NCI-H2107 treated with DMSO at 0.1 percent for 48 hours (cell line): ENCODE measurements at regions not wholly inside any gene's neighbourhood (a gene's known extent, or its start where the extent isn't known, plus 50 kb on each side); places are given as distances from the start of the nearest gene placed in this dataset.

Source experiments
- DNase-seq: peaks from one replicate; lab custom pipeline; 2025; ENCODE audit not compliant: unreplicated experiment; lab: John Stamatoyannopoulos, UW

DNA sequence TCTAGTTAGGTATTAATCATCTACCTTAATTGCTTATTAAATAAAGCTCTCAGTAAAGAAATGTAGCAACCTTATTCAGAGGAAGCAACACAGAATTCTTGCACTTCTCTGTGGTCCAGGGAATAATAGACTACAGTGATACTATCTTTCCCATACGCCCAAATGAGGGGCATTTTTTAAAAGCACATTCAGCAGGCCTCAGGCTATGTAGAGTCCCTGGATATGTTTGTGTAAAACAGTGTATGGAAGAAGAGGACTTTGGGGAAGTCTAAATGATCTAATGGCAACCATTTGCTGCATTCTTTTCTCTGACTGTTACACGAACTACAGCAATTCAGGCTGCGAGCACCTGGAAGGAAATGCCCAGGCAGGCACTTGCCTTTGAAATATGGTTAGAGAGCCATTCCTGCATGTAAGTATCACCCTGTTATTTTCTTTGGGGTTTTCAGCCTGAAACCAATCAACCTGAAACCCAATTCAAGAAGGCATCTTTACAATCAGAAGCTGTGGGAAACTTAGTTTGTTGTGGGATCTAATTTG lies 1814.7 kb upstream of the CELF4 start:
- no peak for DNase-seq

DNA sequence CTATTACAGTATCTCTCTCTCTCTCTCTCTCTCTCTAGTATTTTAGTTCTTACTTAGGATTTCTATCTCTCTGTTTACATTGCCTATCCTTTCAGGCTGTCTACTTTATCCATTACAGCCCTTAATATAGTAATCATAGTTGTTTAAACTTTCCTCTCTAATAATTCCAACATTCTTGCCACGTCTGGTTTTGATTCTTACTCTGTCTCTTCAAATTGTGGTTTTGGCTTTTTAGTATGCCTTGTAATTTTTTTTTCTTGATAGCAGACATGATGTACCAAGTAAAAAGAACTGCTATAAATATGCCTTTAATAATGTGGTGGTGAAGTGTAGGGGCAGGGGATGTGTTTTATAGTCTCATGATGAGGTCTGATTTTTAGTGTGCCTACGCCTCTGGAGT lies 1809.5 kb upstream of the CELF4 start:
- no peak for DNase-seq

DNA sequence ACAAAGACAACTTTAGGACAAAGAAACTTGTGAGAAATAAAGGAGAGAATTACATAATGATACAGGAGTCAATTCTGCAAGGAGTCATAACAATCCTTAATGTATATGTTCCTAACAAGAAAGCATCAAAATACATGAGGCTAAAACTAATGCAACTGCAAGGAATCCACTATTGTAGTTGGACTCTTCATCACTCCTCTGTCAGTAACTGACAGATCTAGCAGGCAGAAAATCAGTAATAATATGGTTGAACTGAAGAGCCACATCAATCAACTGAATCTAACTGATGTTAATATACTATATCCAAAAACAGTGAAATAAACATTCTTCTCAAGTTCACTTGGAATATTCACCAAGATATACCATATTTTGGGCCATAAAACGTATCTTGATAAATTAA lies 1806.4 kb upstream of the CELF4 start:
- no peak for DNase-seq

DNA sequence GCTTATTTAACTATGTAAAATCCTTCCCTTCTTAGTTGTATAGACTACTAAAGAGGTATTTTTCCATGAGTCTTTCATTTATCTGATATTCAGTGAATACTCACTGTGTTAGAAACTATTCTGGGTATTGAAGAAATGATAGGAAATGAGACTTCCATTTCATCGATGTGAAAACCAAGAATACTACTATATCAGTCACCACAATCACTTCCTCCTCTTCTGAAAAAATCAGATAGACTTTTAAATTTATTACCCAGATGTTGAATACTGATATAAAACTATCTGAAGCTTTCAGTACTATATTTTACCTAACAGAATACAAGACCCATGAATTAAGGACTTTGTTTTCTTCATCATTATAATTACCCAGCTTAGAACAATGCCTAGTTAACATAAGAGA lies 1801.1 kb upstream of the CELF4 start:
- no peak for DNase-seq

DNA sequence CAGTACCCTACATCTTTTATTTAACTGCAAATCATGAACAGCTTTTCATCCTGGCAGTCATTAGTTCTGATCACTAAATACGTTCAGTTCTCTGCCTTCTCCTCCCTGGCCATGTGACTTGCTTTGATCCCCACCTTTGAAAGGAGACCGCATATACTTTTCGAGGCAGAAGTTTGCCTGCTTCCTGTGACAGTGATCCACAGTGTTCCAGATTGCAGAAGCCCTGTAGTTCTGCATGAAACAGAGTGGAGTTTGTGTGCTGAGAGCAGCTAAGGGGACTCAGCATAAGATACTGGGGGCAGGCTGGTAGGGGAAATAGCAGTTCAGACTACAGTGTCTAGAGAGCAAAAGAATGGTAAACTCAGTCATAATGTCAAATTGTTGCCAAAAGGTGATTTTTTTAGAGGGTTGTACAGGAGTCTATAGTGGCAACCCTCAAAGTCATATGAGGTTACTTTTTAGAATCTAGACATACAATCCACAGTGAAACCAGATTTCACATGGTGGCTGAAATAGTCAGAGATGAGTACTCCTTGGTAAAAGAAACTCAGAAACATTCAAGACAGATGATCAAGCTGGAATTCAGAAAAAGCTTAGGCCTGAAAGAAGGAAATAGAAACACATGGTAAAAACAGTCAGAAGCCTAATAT lies 1800.4 kb upstream of the CELF4 start:
- DNase-seq = no peak

DNA sequence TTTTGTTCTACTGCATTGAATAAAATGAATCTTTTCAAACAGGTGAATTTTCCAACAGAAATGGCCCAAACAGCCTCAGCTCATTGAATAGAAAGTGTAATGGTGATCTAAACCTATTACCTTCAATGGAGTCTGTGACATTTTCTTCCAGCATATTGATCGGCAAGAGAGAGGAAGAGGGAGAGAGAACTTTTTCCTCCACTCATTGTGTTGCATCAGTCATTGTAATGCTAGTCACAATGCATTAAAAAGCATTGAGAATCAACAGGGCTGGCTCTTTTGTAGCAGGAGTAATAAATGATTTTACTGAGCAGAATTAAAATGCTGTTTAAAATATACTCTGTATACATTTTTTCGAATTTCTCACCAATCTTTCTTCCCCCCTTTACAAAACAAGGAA lies 1794.5 kb upstream of the CELF4 start:
- no peak for DNase-seq

DNA sequence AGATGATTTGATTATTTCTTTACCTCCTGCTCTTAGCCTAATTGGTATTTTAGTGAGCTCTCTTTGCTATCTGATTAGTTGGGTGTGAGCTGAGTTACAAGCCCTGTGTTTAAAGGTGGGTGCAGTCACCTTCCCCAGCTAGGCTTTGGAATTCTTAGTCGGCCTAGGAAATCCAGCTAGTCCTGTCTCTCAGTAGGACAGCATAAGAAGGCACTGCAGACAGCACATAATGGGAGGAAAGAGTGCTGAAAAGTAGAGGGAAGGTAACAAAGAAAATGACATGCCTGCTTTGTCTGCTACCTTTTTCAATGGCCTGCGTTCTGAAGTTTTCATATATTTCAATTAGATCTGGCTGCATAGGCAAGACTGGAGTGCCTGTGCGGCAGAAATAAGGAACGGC lies 1794.0 kb upstream of the CELF4 start:
- no peak for DNase-seq

DNA sequence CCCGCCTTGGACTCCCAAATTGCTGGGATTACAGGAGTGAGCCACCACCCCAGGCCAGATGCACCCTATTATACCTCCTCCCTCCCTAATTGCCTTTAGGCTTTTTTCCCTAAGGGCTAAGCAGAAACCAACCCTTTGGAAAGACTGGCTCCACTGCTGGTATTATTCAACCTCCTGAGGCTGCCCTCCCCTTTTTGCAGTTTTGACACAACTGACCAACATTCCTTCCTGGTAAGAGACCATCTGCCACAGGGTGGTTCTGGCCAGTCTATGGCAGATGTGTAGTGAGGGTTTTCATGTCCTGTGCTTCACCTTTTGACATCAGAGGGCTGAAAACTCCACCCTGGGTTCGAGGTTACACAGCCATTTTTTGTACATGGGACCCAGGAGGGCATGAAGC lies 1785.3 kb upstream of the CELF4 start:
- DNase-seq = no peak

DNA sequence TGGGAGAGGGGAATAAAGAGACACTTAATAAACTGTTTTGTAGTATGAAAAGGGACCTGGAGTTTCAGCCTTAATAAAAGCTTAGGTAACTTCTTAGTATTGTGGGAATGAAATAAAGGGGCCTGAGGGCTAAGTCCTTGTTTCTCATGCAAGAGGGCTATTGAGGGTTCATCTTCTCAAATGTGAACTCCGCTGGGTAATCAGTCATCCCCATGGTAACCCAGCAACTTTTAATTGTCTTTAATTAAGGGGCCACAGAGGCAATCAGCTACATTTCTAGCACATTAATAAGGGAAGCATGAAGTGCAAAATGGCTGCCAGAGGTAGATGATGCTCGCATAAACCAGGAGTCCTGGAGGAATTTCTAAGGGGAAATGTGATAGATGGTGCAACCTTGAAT lies 1784.2 kb upstream of the CELF4 start:
- no peak for DNase-seq

DNA sequence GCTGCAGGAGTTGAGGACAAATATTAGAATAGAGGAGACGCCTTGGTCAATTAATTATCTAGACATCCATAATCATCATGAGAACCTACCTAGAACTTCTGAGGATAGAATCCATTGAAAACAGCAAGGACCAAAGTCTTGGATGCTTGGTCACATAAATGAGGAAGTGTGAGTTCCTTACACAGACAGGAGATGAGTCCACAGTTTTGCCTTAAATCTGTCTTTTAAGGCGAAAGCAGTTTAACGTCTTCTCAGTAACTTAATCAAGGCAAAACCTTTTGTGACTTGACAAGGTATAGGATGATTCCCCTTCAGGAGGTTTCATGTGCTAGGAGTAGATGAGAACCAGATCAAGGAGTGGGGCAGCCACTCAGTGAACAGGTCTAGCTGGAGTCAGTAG lies 1783.2 kb upstream of the CELF4 start:
- DNase-seq = no peak

DNA sequence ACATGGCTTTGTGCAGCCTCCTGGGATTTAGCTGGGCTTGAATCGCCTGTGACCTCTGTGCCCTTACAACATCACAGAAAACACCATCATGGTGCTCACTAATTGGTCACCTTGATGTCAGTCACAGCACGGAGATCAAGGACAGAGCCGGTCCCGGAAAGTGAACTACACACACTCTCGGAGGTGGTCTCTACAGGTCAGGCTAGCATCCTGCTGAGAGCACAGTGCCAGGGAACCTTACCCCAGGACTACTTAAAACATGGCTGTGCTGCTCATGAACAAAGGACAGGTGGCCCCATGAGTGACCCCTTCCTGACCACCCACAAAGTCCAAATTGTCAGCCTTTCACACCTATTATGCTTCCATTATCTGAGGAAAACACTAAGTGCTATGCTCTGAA lies 1782.1 kb upstream of the CELF4 start:
- no peak for DNase-seq

DNA sequence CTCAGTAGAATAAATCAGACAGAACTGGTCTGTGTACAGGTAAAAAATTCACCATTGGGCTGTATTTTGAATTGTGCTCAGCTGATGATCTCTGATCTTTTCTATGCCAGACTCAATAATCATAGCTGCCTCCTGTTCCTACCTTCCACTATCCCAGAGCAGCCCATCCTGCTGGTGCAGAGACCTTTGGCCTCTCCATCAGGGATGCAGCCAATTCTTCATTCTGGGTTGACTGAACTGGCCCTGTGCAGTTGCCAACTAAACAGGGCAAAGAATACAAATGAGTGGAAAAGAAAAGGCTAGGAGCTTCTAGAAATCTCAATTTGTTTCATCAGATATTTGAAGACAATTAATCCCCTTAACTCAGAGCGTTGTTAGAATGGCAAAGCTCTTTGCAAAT lies 1781.3 kb upstream of the CELF4 start:
- no peak for DNase-seq

DNA sequence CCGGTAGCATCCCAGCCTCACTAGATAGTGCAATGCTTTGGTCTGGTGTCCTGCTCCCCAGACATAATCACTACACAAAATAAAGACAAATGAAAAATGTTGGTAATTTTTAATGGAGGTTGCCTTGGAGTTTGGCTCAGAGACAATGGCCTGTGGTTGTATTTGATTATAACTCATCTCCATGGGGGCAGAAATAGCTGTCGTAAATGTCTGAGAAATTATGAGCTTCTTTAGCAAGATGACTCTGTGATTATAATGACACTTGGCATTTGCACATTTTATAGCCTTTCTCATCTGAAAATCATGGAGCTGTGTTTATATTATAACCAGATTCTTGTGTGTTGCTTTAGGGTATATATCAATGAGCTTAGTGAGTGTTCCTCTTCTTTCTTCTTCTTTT lies 1779.7 kb upstream of the CELF4 start:
- no peak for DNase-seq

DNA sequence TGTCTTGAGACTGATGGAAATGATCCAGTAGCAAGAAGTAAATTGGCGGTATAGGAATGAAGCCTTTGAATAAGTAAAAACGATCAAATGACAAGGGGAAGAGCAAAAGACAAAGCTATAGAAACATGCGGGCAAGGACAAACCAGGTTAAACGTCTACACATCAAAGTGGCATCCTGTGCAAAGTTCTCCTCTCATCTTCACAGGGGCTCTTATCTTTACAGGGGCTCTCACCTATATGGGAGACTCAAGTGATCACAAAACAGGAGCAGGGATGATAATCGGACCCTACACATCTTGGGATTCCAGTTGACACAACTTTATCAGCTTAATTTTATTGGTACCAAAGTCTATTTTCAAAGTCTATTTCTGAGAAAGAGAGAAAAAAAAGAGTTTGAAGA lies 1778.9 kb upstream of the CELF4 start:
- no peak for DNase-seq

DNA sequence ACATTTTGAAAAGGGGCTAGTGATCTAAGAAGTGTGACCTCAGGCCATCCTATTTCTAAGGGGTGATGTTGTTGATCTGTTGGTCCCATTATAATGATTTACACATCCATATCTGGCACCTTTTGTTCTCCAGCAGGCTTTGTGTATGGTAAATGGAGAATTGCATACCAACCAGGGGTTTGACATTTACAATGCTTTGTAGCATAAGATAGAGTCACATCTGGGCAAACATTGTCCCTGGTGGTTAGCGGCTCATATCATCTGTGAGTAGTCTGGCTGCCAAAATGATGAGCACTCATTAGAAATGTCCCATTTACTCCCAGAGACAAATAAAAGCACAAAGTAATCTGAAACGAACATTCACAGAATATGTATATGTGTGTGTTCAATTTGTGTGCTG lies 1775.5 kb upstream of the CELF4 start:
- DNase-seq = peak; percentile 61

DNA sequence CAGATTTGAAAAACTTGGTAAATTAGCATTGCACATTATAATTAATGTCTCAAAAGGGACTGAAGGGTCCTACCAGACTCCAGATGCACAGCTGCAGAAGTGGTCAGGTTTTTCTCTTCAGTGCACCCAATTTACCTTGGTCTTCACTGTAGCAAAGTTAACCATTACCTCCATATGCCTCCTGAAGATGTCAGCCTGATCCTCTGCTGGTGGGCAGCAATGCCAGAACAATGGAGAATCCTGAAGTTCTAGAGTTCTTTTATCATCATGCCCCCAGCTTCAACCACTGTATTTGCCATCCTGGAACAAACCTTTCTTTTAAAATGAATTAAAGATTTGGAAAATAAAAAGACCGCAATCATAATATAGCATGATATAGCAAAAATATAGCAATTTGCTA lies 1774.8 kb upstream of the CELF4 start:
- DNase-seq = no peak

DNA sequence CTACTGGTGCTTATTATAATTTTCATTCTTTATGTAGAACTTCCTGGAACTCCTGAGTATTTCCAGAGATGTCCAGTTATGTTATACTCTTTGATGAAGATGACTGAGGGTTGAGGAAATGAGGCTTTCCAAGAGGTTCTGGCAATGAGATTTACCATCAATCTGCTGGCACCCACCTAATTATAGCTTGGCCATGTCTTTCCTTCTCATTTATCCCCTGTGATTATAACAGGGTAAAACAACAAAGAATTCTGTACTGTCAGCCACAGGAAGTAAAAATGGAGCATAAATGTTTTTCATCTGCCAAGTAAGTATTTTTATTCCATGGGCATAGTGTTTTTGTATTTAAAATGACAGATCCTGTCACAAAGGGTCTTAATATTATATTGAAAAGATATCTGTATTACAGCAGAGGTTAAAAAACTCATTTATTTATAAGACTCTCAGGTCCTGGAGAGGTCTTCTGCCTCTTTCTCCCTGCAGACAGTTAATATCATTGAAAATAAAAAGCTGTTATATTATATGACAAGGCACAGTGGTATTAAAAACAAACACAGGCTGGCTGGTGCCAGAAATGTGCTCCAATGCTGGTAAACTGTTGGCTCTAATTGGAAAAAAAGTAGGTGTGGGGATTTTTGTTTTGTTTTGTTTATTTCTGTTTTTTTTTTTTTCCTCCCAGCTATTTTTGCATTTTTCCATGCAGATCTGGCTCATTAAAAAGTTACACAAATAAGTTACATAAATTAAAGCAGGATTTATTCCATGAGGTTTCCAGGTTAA lies 1764.1 kb upstream of the CELF4 start:
- no peak for DNase-seq

DNA sequence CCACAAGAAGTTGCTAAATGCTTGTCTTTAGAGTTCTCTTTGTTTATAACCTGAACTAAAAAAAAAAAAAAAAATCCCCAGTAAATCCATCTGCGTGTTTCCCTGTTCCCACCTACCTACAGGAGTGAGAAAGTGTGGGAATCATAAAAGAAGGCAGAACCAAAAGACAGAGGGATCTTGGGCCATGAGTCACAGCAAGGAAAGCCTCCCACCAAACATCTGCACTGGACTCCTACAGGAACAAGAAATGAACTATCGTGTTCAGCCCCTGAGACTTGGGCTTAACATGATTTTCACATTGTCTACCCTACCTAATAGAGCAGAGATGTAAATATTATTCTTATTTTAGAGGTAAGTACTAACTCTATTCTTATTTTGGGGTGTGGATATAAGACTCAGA lies 1761.2 kb upstream of the CELF4 start:
- no peak for DNase-seq

DNA sequence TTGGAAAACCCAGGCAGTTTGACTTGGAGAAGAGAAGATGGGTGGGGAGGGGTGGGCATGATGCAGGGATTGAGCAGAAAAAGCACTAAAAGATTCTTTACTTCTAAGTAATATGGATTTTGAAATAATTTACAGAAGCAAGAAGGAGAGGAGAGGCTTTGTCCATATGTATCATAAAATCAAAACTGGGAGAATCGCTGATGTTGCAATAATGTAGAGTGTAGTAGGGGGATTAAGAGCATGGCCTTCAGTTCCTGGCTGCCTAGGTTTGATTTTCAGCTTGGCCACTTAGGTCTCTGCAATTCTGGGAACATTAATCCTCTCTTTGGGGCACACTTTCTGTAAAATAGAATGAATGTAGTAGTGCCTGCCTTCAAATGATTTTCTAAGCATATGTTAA lies 1760.4 kb upstream of the CELF4 start:
- DNase-seq = no peak

DNA sequence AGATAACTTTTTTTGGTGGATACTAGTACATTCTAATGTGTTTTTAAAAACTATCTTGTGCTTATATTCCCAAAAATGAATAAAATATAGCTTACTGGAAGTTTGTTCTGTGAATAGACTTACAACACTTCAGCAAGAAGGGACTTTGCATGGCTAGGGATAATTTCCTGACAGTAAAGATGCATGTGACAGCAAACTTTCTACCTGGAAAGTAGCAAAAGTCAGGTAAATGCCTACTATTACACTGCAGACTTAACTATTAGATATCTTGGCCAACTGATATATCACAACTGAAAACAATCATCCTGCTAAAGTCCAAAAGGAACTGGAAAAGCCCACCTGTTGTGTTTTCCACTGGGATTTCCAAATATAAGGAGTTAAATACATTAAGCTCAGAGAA lies 1753.5 kb upstream of the CELF4 start:
- no peak for DNase-seq

DNA sequence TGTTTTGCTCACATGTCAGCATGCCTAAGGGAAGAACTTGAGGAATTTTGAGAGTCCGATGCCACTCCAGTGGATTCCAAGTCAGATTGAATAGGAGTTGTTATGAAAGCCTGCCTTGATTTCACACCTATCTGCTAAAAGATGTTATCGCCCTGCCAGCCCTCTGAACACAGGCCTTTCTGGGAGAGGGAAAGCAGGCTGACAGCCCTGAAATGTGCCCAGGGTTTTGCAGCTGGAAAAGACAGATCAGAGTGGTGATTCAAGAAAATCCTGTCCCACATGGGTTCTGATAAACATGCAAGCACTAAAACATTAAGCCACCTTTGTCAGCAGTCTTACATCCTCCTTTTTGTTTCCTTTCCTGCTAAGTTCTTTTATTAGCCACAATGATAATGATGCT lies 1752.9 kb upstream of the CELF4 start:
- no peak for DNase-seq

DNA sequence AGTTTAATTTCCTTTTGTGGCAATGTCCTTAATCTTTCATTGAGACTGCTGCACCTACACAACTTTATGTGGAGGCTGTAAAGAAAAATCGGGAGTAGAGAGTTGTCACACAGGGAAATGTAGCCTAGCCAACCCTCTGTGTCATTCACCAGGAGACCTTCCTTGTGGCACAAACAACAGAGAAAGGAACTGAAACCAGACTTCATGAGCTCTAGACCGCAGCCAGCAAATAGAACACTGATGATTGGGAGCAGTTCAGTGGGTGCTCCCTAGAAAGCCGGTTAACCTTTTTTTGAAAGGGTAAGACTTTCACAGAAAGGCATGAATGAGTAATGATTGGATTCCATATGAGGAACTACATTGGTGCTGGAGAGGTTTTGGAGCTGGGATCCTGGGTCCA lies 1752.4 kb upstream of the CELF4 start:
- DNase-seq = no peak

DNA sequence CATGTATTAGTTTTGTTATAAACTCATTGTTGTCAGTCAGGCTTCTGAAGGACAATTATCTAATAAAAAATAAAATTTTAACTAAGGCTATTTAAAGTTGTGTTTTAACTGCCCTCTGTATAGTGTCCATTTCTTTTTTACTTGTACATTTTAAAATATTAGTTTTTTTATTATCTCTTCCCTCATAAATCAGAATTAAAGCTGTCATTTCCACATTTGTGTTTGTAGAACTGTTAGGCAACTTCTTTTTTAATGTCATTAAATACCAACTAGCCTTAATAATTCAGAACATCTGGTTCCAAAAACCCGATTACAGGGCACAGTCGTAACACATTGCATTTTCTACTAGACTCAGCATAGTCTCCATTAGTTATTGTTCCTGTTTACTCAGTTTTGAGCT lies 1749.0 kb upstream of the CELF4 start:
- DNase-seq = no peak
